ENCODE measurements at regions not wholly inside any gene's neighbourhood (a gene's known extent, or its start where the extent isn't known, plus 50 kb on each side); places are given as distances from the start of the nearest gene placed in this dataset.

GRCh38 chr1:47514229-47514628 lies 76.4 kb downstream of the FOXD2 start:
- TF ChIP-seq CTCF (IDR thresholded peaks at IDR 0.05): no peak
- TF ChIP-seq POLR2A (IDR thresholded peaks at IDR 0.05): no peak

Data from Peyer's patch (tissue), 4 donors.